H1 (cell line): ENCODE measurements at regions not wholly inside any gene's neighbourhood (a gene's known extent, or its start where the extent isn't known, plus 50 kb on each side); places are given as distances from the start of the nearest gene placed in this dataset.

Experiments
- CTCF ChIA-PET: fragments of 300-600 bp; sonication (Branson Sonifier 250); formaldehyde crosslinking; loops from one replicate; lab custom pipeline; 2021; ENCODE audit not compliant: partially characterized antibody; lab: Charles Lee
- POLR2A ChIA-PET: fragments of 300-600 bp; sonication (Branson Sonifier 250); formaldehyde crosslinking; loops from one replicate; lab custom pipeline; 2021; ENCODE audit warnings: inconsistent platforms; ENCODE audit not compliant: partially characterized antibody; lab: Charles Lee
- DNase-seq, 2 experiments: peaks; one replicate each; pipeline versions ENCODE4 v3.0.0 to v3.0.0-alpha.2; 2010 to 2022; ENCODE audit warnings: low spot score in 2 of 2, low read depth in 1 of 2, mixed read lengths in 1 of 2
- FAIRE-seq: peaks from 2 replicates; lab custom pipeline; 2011; peaks lifted over from hg19 to GRCh38; lab: Jason Lieb, UNC
- H2AFZ ChIP-seq: 2 replicates; pipeline ENCODE4 v1.8.1; 2012; ENCODE audit warnings: low read length, inconsistent platforms
- H2AK5ac ChIP-seq: 2 replicates; pipeline ENCODE4 v1.6.1; 2013; ENCODE audit warnings: low read depth, low read length
- H2BK120ac ChIP-seq: replicated peaks from 2 replicates; pipeline ENCODE3; 2013; ENCODE audit warnings: low read depth, low read length, inconsistent platforms
- H2BK12ac ChIP-seq: 2 replicates; pipeline ENCODE4 v1.6.1; 2013; ENCODE audit warnings: low read depth, low read length
- H2BK15ac ChIP-seq: 2 replicates; pipeline ENCODE4 v1.6.1; 2013; ENCODE audit warnings: low read length
- H2BK20ac ChIP-seq: 2 replicates; pipeline ENCODE4 v1.6.1; 2013; ENCODE audit warnings: low read length
- H2BK5ac ChIP-seq: 2 replicates; pipeline ENCODE4 v1.6.1; 2013; ENCODE audit warnings: low read depth, low read length
- H3K14ac ChIP-seq: 2 replicates; pipeline ENCODE4 v1.6.1; 2013; ENCODE audit warnings: inconsistent platforms; ENCODE audit not compliant: insufficient read length
- H3K18ac ChIP-seq: 2 replicates; pipeline ENCODE4 v1.6.1; 2013; ENCODE audit warnings: low read length; ENCODE audit errors: extremely low read depth
- H3K23ac ChIP-seq: 2 replicates; pipeline ENCODE4 v1.6.1; 2013; ENCODE audit warnings: inconsistent platforms; ENCODE audit not compliant: insufficient read length
- H3K23me2 ChIP-seq: 2 replicates; pipeline ENCODE4 v1.6.1; 2013; ENCODE audit warnings: low read depth, low read length
- H3K27ac ChIP-seq: 2 replicates; pipeline ENCODE4 v1.6.1; 2011; ENCODE audit warnings: low read depth, low read length, inconsistent platforms
- H3K27me3 ChIP-seq, 4 experiments: replicated peaks in 1 of 4; 1 replicate in 1 of 4; 2 replicates in 3 of 4; pipeline versions ENCODE4 v1.6.1 to v1.8.1; 2011 to 2013; ENCODE audit warnings: low read length in 3 of 4, mild to moderate bottlenecking in 3 of 4, inconsistent platforms in 2 of 4, mixed read lengths in 2 of 4, moderate library complexity in 1 of 4; ENCODE audit not compliant: control insufficient read depth in 3 of 4, insufficient read depth in 3 of 4; ENCODE audit errors: extremely low read depth in 1 of 4
- H3K36me3 ChIP-seq, 4 experiments: 2 replicates each; pipeline versions ENCODE4 v1.6.1 to v1.8.1; 2011 to 2013; ENCODE audit warnings: mild to moderate bottlenecking in 4 of 4, low read length in 3 of 4, moderate library complexity in 2 of 4, control low read depth in 1 of 4, inconsistent platforms in 1 of 4; ENCODE audit not compliant: insufficient read depth in 4 of 4, control insufficient read depth in 2 of 4
- H3K4ac ChIP-seq: replicated peaks from 2 replicates; pipeline ENCODE3; 2013; ENCODE audit warnings: low read length, low read depth, mixed read lengths, inconsistent platforms; ENCODE audit not compliant: insufficient read length
- H3K4me1 ChIP-seq, 4 experiments: replicated peaks in 1 of 4; 1 replicate in 1 of 4; 2 replicates in 3 of 4; pipeline versions ENCODE4 v1.6.1 to v1.8.1; 2011 to 2013; ENCODE audit warnings: low read length in 3 of 4, inconsistent platforms in 2 of 4, mixed read lengths in 1 of 4; ENCODE audit not compliant: insufficient read depth in 4 of 4, control insufficient read depth in 3 of 4
- H3K4me2 ChIP-seq, 2 experiments: 2 replicates each; pipeline versions ENCODE4 v1.6.1 to v1.8.1; 2011 to 2013; ENCODE audit warnings: low read depth in 2 of 2, low read length in 2 of 2, control low read depth in 1 of 2, inconsistent platforms in 1 of 2, mild to moderate bottlenecking in 1 of 2; ENCODE audit not compliant: insufficient read depth in 1 of 2
- H3K4me3 ChIP-seq, 4 experiments: fragments of 200-600, 300-600 bp in 1 of 4; sonication (generic), shearing (Covaris generic), sonication (Bioruptor Twin) in 1 of 4; 2 replicates each; pipeline versions ENCODE4 v1.5.1 to v1.8.1; 2011 to 2016; ENCODE audit warnings: low read length in 4 of 4, low read depth in 3 of 4, control low read depth in 2 of 4, inconsistent platforms in 2 of 4, mild to moderate bottlenecking in 2 of 4, mixed read lengths in 1 of 4, moderate library complexity in 1 of 4; ENCODE audit not compliant: insufficient read depth in 2 of 4; ENCODE audit errors: extremely low read depth in 1 of 4
- H3K56ac ChIP-seq: replicated peaks from 2 replicates; pipeline ENCODE3; 2013; ENCODE audit warnings: low read depth, mild to moderate bottlenecking, mixed read lengths, low read length, inconsistent platforms; ENCODE audit not compliant: insufficient read length
- H3K79me1 ChIP-seq: 2 replicates; pipeline ENCODE4 v1.6.1; 2013; ENCODE audit warnings: low read depth, low read length, control low read depth
- H3K79me2 ChIP-seq, 2 experiments: 2 replicates each; pipeline versions ENCODE4 v1.6.1 to v1.8.1; 2012 to 2013; ENCODE audit warnings: low read length in 2 of 2, mild to moderate bottlenecking in 2 of 2, inconsistent platforms in 1 of 2; ENCODE audit not compliant: insufficient read depth in 2 of 2, control insufficient read depth in 1 of 2
- H3K9ac ChIP-seq, 4 experiments: replicated peaks in 1 of 4; 1 replicate in 1 of 4; 2 replicates in 3 of 4; pipeline versions ENCODE4 v1.6.1 to v1.8.1; 2011 to 2013; ENCODE audit warnings: low read depth in 3 of 4, low read length in 3 of 4, control low read depth in 2 of 4, mild to moderate bottlenecking in 2 of 4, moderate library complexity in 2 of 4, inconsistent platforms in 1 of 4; ENCODE audit errors: extremely low read depth in 1 of 4
- H3K9me3 ChIP-seq, 2 experiments: 2 replicates each; pipeline versions ENCODE4 v1.6.1 to v1.8.1; 2012 to 2013; ENCODE audit warnings: mild to moderate bottlenecking in 2 of 2, moderate library complexity in 2 of 2, control low read depth in 1 of 2, inconsistent platforms in 1 of 2, low read depth in 1 of 2, low read length in 1 of 2, mixed read lengths in 1 of 2; ENCODE audit not compliant: insufficient read depth in 2 of 2
- H4K20me1 ChIP-seq, 2 experiments: replicated peaks in 1 of 2; 2 replicates each; pipeline versions ENCODE3 to v1.8.1; 2011 to 2013; ENCODE audit warnings: inconsistent platforms in 2 of 2, low read length in 2 of 2, mild to moderate bottlenecking in 1 of 2; ENCODE audit not compliant: insufficient read depth in 2 of 2, control insufficient read depth in 1 of 2
- H4K5ac ChIP-seq: 2 replicates; pipeline ENCODE4 v1.6.1; 2013; ENCODE audit warnings: low read length, low read depth, mixed read lengths, inconsistent platforms; ENCODE audit not compliant: insufficient read length
- H4K8ac ChIP-seq: 2 replicates; pipeline ENCODE4 v1.8.0; 2013; ENCODE audit warnings: mild to moderate bottlenecking, moderate library complexity, low read length, inconsistent platforms; ENCODE audit not compliant: insufficient read depth; ENCODE audit errors: extremely low read depth
- H4K91ac ChIP-seq: replicated peaks from 2 replicates; pipeline ENCODE3; 2013; ENCODE audit warnings: low read length, mixed read lengths, inconsistent platforms; ENCODE audit not compliant: insufficient read length
- ASH2L ChIP-seq: fragments of 200-600, 300-600 bp; sonication (generic); IDR thresholded peaks from one replicate; pipeline ENCODE4 v1.7.1; 2017; ENCODE audit warnings: low read length
- BCL11A ChIP-seq, 2 experiments: IDR thresholded peaks; one replicate each; pipeline ENCODE4 v1.6.1; 2011; ENCODE audit warnings: low read depth in 2 of 2, low read length in 2 of 2, mild to moderate bottlenecking in 2 of 2
- CHD2 ChIP-seq: IDR thresholded peaks from 2 replicates; pipeline ENCODE4 v1.6.1; 2012; ENCODE audit warnings: low read length, improper control_type of control experiment
- NANOG ChIP-seq: IDR thresholded peaks from 2 replicates; pipeline ENCODE4 v1.6.1; 2011; ENCODE audit warnings: low read length, low read depth, mild to moderate bottlenecking, inconsistent platforms; ENCODE audit not compliant: insufficient read depth, poor library complexity, severe bottlenecking
- YY1 ChIP-seq: IDR thresholded peaks from 2 replicates; pipeline ENCODE4 v1.6.1; 2011; ENCODE audit warnings: low read depth, mild to moderate bottlenecking, low read length
- WGBS, 2 experiments: shearing (Covaris generic) in 1 of 2; methylation state at CpG; one replicate each; pipeline versions ENCODE4 v1.1.6 to v1.1.7; 2013 to 2015; ENCODE audit warnings: low lambda C conversion rate in 2 of 2, mixed read lengths in 2 of 2, inconsistent platforms in 1 of 2, low coverage in 1 of 2, missing lambda C conversion rate in 1 of 2; ENCODE audit not compliant: insufficient replicate concordance in 2 of 2, insufficient coverage in 1 of 2, insufficient read length in 1 of 2; ENCODE audit errors: extremely low coverage in 1 of 2, missing lambda C conversion rate in 1 of 2; 5-methylcytosine and 5-hydroxymethylcytosine counted together
- TF ChIP-seq, protein P1 (sequence below): IDR thresholded peaks from 2 replicates; pipeline ENCODE4 v1.6.1; 2012; ENCODE audit warnings: inconsistent platforms

DNA sequence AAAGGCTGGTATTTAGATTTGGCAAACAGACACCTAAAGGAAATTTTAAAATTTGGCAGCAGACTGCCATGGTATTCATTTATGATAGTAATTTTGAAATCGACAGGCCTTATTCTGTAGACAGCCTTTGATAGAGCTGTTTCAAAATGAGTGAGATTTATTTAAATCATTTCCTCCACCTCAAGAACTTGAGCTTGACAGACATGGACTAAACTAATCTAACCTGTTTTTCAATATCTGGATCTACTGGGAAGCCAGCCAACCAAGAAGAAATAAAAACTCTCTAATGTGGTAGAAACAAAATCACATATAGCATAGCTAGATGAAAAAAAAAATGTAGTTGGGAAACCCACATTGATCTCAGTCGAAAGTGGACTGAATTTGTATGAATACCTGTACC, 56.9 kb upstream of the RASA1 start:
- no peak overlapping the region for H2BK5ac ChIP-seq
- FAIRE-seq (no peak), DNase-seq (no peak)
- no peak overlapping the region for H3K4ac ChIP-seq
- no peak overlapping the region for H3K9ac ChIP-seq
- no peak overlapping the region for H2AFZ ChIP-seq
- no peak overlapping the region for H3K4me2 ChIP-seq
- no peak overlapping the region for H3K14ac ChIP-seq
- no peak overlapping the region for H2BK120ac ChIP-seq
- H3K4me1 ChIP-seq: no peaks in the 10 kb centered on the region
- no peak overlapping the region for H3K27ac ChIP-seq
- H3K23ac ChIP-seq: no peak overlapping the region
- H3K4me3 ChIP-seq: no peak overlapping the region
- H3K27me3 ChIP-seq: no peaks in the 10 kb centered on the region
- no peaks in the 10 kb centered on the region for H3K36me3 ChIP-seq
- H3K18ac ChIP-seq: no peak overlapping the region
- 74% methylated on average over 2 of the region's 2 CpGs; no CpG with 5 or more reads in 1 of the 2 experiments for WGBS, 2 experiments
- no peak overlapping the region for H2BK15ac ChIP-seq
- no peak overlapping the region for H2AK5ac ChIP-seq
- H2BK20ac ChIP-seq: no peak overlapping the region
- ChIA-PET POLR2A (no interaction called here), CTCF (no interaction called here)
- no peaks in the 10 kb centered on the region for H3K79me1 ChIP-seq
- no peak overlapping the region for H2BK12ac ChIP-seq
- H3K9me3 ChIP-seq: no peaks in the 10 kb centered on the region
- no peaks in the 10 kb centered on the region for H3K79me2 ChIP-seq
- no peak for TF ChIP-seq NANOG
- TF ChIP-seq ASH2L: no peak
- TF ChIP-seq CHD2: no peak
- TF ChIP-seq, protein P1, sequence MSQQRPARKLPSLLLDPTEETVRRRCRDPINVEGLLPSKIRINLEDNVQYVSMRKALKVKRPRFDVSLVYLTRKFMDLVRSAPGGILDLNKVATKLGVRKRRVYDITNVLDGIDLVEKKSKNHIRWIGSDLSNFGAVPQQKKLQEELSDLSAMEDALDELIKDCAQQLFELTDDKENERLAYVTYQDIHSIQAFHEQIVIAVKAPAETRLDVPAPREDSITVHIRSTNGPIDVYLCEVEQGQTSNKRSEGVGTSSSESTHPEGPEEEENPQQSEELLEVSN: no peak
- TF ChIP-seq BCL11A (IDR thresholded peaks at IDR 0.05; ENCODE audit: low read depth in 2 of 2, low read length in 2 of 2): no peak
- no peak for TF ChIP-seq YY1
- H4K91ac ChIP-seq: no peak overlapping the region
- H4K8ac ChIP-seq: no peak overlapping the region
- H3K56ac ChIP-seq: no peak overlapping the region
- no peak overlapping the region for H4K5ac ChIP-seq
- no peaks in the 10 kb centered on the region for H3K23me2 ChIP-seq
- no peaks in the 10 kb centered on the region for H4K20me1 ChIP-seq
